Islet precursor cell (in vitro differentiated cells): ENCODE measurements at regions not wholly inside any gene's neighbourhood (a gene's known extent, or its start where the extent isn't known, plus 50 kb on each side); places are given as distances from the start of the nearest gene placed in this dataset.
"Not testable (repeated sequence)": the region's sequence is repeated elsewhere in the genome, so short reads cannot be mapped to it uniquely, and the experiment has no call there.

Experiments
- DNase-seq: peaks from one replicate; pipeline ENCODE4 v3.0.0-alpha.2; 2018

DNA sequence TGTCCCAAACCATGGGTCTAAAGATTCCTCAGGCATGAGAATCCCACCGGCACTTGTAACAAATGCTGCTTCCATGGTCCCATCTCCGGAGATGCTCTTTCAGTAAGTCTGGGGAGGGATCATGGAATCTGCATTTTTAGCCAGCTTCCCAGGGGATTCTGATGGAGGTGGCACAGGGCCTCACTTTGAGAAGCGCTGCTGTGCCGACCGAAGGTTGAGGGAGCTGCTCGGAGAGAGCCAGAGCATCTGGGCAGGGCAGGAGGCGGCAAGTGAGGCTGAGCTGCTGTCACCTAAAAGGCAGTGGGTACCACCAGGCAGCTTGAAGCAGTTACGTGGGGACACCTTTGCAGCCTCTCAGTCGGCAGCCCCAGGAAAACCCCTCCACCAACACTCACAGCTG, 100.2 kb upstream of the CDYL start:
- no peak for DNase-seq

DNA sequence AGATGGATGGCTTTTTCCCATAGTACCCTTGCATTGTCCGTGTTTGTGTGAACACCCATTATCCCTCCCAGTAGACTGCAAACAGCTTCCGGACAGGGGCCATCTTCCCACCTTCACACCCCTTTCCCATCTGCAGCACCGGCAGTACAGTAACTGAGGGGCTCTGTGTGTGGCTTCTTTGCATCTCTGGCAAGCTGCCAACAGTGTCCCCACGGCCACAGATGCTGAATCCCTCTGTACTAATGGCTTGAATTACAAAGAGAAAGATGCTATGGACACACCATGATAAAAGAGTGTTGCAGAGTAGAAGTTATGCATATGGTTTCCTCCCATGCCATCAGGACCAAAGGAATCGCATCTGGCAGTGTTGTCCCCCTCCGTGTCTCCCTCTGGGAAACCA, 101.1 kb upstream of the CDYL start:
- DNase-seq, result no peak

DNA sequence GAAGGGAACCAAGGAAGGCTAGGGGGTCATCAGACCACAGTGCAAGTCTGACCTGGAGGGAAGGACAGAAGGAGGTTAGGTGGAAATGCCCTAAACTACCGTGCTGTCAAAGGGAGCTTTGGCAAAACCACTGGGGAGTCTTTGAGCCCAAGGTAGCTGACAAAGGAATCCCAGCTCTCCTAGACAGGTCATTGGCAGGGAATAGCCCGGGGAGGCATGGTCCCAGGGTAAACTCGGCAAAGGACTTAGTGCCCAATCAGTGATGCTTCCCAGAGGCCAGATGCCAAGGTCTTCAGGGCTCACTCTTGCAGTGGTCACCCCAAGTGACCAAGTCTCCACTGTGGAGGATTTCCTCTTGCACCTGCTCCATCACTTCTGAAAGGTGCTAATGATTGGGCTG, 102.3 kb upstream of the CDYL start:
- DNase-seq, result no peak

DNA sequence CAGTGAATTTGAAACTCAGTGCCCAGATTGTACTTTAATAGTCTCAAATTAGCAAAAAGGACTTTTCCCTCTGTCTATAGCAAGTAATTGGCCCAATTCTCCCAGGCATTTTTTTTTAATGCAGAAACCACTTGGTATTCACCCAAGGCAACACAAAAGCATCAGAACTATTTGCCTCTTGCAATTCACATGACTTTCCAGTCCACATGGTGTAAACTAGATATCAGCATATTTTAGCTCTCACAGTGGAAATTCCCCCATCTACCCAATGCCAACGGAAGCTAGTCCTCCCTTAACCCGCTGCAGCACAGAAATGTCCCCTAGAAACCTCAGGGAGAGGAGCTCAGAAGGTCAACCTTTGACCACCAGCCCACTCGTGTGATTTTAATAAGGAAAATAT, 103.4 kb upstream of the CDYL start:
- no peak for DNase-seq

DNA sequence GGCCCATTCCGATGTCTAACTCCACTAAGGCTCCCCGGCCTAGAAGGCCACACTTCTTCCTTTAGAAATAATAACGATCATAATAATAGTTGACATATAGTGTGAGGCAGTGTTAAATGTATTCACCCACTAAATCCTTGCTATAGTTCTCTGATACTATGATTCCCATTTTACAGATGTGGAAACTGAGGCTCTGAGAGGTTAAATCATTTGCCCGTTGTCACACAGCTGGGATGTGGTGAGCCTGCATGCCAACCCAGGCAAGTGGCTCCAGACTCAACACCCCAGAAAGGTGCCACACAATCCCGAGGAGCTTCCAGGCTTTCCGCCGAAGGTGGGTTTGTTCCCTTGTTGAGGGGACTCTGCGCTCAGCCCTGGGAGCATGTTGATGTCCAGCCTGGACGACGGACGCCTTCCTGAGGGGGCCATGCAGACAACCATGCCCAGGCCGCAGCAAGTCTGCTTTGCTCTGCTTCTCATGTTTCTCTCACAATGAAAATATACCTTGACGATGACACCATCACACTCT, 104.6 kb upstream of the CDYL start:
- no peak for DNase-seq

DNA sequence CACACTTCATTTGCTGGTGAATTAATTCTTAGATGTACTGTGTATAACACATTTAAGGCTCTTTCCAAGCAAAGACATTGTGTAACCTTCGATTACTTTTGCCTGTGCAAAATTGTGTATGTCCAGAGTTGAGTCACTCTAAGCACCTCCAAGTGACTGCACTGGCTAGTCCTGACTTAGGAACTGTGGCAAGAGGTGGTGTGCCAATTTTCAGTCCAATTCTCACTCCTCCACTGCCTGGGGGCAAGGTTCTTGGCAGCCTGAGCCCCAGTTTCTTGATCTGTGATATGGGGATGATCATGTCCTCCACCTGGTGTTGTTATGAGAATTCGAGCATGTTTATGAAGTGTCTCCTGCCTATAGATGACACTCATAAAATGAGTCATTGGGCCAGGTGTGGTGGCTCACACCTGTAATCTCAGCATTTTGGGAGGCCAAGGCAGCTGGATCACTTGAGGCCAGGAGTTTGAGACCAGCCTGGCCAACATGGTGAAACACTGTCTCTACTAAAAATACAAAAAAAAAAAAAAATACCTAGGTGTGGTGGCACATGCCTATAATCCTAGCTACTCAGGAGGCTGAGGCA, 105.3 kb upstream of the CDYL start:
- DNase-seq, result no peak

DNA sequence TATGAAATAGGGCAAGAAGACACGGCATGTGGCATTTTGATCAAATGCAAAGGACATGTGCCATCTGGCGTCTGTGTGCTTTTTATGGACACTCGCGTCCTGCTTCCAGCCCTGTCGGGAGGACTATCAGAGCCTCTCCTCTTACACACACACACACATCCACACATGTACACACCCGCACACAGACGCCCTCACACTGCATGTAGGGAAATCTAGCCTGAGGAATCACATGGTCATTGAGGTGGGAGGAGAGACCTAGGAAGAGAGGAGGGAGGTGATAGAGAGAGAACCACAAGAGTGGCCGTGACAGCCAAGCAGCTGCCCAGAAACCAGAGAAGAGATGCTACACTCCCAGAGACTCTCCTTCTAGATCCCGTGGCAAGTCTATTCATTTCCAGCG, 105.9 kb upstream of the CDYL start:
- DNase-seq, result no peak

DNA sequence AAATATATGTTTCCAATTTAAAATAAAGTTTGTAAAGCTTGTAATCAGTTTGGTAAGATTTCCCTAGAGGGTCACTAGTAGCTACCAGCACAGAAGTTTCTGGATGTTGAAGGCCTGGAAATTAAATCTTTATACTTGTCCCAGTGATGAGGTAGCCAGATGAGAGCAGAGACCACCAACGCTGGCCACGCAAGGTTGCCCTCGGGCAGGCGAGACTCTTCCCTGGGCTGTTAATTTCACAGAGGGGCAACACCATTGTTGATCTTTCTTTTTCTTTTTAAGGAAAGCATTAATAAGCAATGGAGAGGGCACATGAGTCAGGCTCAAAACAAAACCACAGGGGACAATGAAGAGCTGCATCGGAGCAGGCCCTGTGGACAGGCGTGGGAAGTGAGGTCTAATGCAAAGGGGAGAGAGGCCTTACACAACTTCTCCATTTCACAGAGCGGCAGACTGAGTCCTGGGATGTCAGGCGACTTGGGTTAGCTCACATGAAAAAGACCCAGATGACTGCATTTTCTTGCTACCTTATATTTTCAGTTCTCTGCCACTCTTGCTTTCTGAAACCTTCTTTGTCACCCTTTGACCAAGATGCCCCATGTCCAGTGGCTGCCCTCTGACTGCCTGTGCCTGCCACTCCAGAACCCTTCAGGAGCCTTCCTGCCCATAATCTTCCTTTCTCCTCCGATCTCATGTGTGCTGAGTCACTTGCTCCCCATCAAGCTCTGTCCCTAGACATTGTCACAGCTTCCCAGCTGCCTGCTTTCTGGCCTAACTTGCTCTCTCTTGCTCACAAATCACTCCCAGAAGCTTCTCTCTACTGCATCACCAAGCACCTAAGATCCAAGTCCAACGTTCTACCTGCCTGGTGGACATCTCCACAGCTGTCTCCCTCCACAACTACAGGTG, 107.7 kb upstream of the CDYL start:
- no peak for DNase-seq

DNA sequence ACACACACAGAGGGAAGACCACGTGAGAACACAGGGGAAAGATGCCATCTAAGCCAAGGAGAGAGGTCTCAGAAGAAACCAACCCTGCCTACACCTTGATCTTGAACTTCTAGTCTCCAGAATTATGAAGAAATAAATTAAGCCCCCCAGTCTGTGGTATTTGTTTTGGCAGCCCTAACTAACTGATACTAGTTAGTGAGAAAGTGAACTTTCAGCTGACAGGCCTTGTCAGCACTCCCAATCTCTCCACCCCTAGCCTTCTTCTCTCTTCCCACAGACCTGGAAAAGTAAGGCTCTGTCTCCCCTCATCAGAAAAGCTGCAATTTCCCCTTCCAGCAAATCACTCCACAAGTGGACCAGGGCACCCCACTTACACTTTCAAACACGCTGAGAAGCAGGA, 108.6 kb upstream of the CDYL start:
- DNase-seq, result no peak

DNA sequence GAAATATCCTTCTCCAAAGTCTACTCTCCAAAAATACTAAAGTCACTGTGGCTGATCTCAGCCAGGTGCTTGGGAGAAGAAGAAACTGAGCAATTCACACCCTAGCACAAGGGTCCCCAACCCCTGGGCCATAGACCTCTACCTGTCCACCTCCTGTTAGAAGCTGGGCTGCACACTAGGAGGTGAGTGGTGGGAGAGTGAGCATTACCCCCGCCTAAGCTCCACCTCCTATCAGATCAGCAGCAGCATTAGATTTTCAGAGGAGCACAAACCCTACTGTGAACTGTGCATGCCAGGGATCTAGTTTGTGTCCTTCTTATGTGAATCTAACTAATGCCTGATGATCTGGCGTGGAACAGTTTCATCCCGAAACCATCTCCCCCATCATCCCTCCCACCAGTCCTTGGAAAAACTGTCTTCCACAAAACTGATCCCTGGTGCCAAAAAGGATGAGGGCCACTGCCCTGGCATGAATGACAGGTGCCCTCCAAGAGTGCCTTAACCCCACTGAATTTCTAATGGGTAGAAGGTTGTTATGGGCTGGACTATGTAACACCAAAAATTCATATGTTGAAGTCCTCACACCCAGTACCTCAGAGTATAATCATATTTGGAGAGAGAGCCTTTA, 109.2 kb upstream of the CDYL start:
- no peak for DNase-seq

DNA sequence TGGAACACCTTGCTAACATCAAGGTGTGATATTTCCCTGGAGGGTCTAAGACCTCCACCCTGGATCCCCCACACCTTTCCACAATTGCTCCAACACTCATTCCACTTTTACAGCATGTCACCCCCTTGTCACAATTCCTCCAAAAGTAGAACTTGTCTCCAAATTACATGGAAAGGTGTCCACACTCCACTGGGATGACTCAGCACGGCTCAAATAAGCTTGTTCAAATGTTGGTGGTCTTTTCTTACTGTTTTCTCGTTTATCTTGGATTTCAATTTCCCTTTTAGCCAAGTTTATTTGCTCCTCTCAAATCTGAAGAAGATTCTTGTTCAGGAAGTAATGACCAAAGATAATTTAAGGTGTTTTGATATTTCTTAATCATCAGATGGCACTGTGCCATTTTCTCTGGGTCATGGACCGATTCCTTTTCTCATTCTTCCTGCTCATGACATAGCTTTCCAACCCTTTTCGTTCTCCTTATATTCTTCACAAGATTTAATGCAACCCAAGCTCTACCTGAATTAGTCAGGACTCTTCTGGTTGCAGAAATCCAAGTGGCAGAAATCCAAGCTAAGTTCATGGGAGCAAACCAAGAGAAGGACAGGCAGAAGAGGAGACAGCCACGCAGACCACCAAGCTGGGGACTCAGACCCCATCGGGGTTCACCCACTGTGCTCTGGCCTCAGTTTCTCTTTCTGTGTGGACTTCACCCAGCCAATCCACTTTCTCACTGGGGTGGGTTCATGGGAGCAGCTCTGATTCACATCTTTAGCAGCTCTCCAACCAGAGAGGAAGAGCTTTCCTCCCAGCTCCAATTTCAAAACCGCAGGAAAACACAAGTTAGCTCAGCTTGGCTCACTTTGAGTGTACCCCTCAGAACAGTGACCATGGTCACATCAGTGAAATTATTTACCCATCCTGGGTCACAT, 110.5 kb upstream of the CDYL start:
- DNase-seq, result no peak

DNA sequence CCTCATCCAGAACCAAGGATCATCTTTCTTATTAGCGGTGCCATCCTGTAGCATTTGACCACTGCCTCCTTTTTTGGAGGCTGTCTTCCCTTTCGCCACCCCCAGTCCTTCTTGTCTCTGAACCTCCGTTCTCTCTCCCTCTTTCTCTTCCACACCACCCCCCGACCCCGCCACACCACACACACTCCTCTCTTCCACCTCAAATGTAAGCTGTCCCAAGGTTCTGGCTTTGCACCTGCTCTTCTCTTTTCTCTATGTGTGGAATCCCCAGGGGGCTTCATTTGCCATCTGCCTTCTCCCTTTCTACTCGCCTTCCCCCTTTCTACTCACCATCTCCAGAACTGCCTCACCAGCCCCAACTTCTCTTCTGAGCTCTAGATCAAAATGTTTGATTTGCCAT, 111.3 kb upstream of the CDYL start:
- DNase-seq, result no peak

DNA sequence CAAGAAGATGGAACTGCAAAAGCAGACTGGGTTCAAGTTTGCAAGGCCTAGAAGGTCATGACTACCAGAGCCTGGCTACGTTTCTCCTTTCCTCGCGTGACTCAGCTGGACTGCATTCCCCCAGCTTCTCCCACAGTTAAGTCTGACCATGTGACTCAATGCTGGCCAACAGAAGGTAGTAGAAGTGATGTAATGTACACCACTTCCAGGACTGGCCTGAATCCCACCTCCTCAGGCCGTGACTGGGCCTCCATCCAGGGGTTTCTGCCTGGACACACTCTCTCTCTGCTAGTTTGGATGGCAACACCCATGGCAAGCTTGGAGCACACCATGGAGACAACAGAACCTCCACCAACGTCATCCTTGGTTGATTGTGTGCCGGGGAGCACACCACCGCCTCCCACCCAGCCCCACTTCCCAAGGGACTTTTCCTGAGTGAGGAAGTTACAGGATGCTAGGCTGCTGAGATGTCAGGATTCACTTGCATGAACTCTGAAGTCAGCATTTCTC, 112.0 kb upstream of the CDYL start:
- peak; percentile 61 for DNase-seq

DNA sequence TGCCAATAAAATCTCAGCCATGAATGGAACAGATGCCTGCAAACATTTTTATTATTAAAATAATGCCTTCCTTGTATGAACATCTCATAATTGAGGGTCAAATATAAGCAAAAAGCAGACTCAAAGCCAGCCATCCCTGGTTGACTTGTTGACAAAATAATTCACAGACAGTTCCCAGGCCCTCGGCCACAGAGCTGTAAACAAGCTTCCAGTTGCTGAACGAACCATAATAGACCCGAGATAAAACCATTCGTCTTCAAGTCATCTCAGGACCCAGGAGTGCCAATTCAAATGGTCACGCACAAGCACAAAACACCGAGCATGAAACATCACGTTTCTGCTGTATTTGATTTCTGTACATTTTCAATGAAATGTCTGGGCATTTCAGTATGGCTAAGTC, 113.3 kb upstream of the CDYL start:
- no peak for DNase-seq

DNA sequence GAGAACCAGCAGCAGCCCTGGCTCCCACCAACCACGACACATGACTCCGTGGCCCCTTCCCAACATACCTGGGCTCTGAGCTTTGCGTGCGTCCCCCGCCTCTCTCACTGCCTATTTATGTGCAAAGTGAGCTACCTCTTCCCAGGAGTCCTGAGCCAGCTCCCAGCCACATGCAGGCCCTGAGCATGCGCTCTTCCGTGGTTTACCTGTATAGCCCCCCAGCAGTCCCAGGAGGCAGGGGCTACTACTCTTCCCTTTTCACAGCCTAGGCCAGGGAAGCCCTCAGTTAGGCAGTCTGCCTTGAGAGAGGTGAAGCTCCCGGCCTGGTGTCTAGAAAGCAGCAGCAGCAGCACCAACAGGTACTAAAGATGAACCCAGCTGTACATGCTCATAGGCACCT, 114.8 kb upstream of the CDYL start:
- no peak for DNase-seq

DNA sequence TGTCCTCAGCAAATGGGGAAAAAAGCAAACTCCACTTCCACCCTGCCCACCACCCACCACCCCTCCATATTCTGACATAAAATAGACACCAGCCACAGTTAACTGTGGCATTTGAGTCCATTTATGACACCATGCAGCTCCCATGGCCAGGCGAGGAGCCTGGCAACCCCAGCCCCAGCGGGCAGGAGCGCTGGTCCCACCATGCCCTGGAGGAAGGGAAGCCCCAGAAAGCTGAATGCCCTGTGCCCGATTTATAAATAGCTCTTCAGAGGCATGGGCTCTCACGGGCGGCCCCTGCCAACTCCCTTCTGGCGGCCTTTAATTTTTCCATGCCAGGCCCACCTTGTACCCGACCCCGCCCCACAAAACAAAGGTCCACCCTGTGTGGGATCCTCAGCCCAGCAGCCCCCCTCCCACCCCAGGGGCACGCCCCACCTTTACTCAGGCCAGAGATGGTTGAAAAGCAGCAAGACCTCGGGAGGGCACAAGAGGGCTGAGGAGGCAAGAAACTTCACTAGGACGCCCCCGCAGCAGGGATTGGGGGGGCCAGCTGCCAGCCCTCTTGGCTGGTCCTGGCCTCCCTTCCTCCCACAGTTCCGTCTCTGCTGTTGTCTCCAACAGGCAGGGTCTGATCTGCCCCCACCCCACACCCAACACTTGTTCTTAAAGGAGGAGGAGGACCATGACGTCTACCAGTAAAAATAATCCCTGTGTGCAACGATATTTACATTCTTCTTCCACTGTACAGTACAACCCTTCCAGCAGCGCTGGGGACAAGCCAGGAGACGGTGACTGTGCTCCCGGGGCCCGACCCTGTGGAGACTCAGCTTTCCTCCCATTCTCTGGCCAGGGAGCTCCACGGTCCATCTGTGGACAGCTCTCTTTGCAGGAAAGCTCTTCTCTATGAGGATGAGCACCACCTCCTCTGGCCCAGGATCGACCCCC, 115.6 kb upstream of the CDYL start:
- DNase-seq, result no peak

DNA sequence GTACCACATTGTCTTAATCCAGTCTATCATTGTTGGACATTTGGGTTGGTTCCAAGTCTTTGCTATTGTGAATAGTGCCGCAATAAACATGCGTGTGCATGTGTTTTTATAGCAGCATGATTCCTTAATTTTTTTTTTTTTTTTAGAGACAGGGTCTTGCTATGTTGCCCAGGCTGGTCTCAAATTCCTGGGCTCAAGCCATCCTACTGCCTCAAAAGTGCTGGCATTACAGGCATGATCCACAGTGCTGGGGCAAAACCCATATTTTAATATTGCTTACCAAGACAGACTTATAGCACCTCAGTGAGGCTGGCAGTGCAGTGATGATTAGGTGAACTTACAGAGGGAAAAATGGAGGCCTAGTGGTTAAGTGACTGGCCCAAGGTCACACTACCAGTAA, 116.5 kb upstream of the CDYL start:
- not testable (repeated sequence) for DNase-seq

DNA sequence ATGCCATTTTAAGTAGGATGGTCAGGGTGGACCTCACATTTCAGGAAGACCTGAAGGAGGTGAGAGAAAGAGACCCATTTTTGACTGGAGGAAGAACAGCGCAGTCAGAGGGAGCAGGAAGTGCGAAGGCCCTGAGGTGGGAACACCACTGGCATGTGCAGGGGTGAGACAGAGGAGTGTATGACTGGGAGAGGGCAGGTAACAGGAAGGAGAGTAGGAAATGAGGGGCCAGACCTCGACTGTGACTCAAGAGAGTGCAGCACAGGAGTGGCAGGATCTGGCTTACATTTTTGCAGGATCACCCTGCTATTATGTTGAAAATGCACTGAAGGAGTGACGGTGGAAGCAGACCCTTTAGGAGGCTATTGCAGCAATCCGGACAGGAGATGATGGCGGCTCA, 117.7 kb upstream of the CDYL start:
- peak; percentile 49 for DNase-seq

DNA sequence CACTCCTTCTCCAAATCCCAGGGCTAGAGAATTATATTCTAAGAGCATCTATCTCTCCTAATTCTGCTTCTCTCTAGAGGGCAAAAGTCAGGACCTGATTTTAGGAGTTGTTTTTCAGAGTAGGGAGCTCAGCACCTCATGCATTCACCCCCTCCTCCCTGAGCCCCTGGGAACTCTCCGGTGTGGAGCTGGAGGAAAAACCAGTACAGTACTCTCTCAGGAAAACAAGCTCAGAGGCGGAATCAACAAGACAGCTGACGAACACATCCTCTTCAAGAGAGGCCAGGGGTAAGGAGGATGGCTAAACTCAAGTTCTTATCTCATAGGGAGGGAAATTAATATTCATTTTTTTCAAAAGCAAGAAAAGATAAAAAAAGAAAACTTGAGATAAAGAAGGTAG, 120.1 kb upstream of the CDYL start:
- DNase-seq, result no peak

DNA sequence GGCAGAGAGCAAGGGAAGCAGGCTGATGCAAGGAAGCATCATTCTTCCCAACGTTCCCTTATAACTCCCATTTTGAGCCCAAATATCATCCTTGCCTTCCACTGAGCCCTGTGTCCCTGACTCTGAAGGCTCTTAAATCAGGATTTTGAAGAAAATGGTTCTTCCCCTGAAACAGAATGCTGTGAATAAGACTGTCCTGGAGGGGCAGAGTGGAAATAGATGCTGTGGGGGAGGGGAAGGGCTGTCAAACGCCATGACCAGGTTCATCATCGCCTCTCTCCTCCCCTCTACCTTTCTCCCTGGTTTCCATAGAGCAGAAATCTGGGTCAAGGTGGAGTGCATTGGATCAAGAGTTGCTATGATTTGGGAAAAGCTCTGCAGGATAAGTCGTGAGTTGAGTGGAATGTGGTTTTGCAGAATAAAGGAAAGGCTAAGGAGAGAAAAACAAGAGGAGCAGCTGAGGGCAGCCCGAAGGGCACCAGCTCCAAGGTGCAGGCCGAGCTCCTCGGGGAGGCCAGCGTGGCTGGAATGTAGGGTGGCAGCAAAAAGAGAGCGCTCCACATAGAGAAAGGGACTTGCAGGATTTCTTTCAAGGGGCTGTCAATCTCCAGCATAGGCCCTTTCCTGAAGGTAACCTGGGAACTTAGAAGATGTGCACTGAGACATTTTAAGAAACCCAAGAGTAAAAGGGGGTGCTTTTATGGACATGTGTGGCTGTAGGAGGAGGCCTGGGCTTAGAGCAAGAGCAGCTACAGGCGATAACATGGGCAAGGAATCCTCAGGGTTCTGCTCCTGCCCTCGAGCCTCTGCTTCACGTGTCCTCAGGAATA, 120.8 kb upstream of the CDYL start:
- peak; percentile 32 for DNase-seq

DNA sequence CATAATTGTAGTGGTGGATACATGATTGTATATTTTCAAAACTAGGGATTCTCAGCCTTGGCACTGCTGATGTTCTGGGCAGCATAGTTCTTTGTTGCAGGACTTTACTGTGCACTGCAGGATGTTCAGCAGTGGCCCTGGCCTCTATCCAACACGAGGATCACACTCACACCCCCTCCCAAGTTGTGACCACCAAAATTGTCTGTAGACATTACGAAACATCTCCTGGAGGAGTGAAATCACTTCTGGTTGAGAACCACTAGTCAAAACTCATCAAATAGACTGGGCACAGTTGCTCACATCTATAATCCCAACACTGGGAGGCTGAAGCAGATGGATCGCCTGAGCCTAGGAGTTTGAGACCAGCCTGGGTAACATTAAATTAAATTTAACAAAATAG, 123.1 kb upstream of the CDYL start:
- DNase-seq, result no peak
